PC-3 (cell line): ENCODE measurements at regions not wholly inside any gene's neighbourhood (a gene's known extent, or its start where the extent isn't known, plus 50 kb on each side); places are given as distances from the start of the nearest gene placed in this dataset.

Experiments
- CTCF ChIP-seq: fragments of 300-600 bp; sonication (generic); conservative IDR thresholded peaks from 2 replicates; pipeline ENCODE4 v1.5.1; 2017; ENCODE audit warnings: antibody characterized with exemption, low read depth, mild to moderate bottlenecking, low read length
- EZH2 ChIP-seq: fragments of 300-600 bp; sonication (generic); IDR thresholded peaks from one replicate; pipeline ENCODE4 v1.6.1; 2017; ENCODE audit warnings: antibody characterized with exemption, mild to moderate bottlenecking, low read length; ENCODE audit not compliant: unreplicated experiment
- EZH2phosphoT487 ChIP-seq: fragments of 300-600 bp; sonication (generic); IDR thresholded peaks from 2 replicates; pipeline ENCODE4 v1.6.1; 2018; ENCODE audit warnings: mild to moderate bottlenecking, antibody characterized with exemption, low read length, borderline replicate concordance

- TF ChIP-seq EZH2 (no peak), CTCF (no peak), EZH2phosphoT487 (no peak)
These were observed 158.9 kb upstream of the ZNF217 start for GRCh38 chr20:53752583-53752970.
